KMS-11 (cell line): ENCODE measurements at regions not wholly inside any gene's neighbourhood (a gene's known extent, or its start where the extent isn't known, plus 50 kb on each side); places are given as distances from the start of the nearest gene placed in this dataset.
A peak's percentile ranks its signal among the peaks of the same experiment; 100 is the strongest.

Experiments used
- H2AFZ ChIP-seq: fragments of 200-600 bp; sonication (generic); 2 replicates; pipeline ENCODE4 v1.6.1; 2016; ENCODE audit warnings: antibody characterized with exemption, mixed run types, low read depth
- H3K27ac ChIP-seq: fragments of 200-600 bp; sonication (generic); 2 replicates; pipeline ENCODE4 v1.6.1; 2016; ENCODE audit warnings: mild to moderate bottlenecking, mixed run types
- H3K27me3 ChIP-seq: fragments of 200-600 bp; sonication (generic); 2 replicates; pipeline ENCODE4 v1.6.1; 2017; ENCODE audit warnings: mild to moderate bottlenecking, low read depth, mixed run types, moderate library complexity; ENCODE audit not compliant: insufficient read depth
- H3K36me3 ChIP-seq: fragments of 200-600 bp; sonication (generic); 2 replicates; pipeline ENCODE4 v1.6.1; 2017; ENCODE audit warnings: mild to moderate bottlenecking, mixed run types; ENCODE audit not compliant: insufficient read depth
- H3K4me1 ChIP-seq: fragments of 200-600 bp; sonication (generic); 2 replicates; pipeline ENCODE4 v1.6.1; 2016; ENCODE audit warnings: mild to moderate bottlenecking, low read depth, mixed run types; ENCODE audit not compliant: poor library complexity, severe bottlenecking
- H3K4me2 ChIP-seq: fragments of 200-600 bp; sonication (generic); 2 replicates; pipeline ENCODE4 v1.7.0; 2016; ENCODE audit warnings: mild to moderate bottlenecking, mixed run types
- H3K4me3 ChIP-seq: fragments of 200-600 bp; sonication (generic); IDR thresholded peaks from 2 replicates; pipeline ENCODE4 v1.6.1; 2017; ENCODE audit warnings: low read depth, low read length, mixed read lengths; ENCODE audit not compliant: insufficient read depth
- H3K79me2 ChIP-seq: fragments of 200-600 bp; sonication (generic); 2 replicates; pipeline ENCODE4 v1.6.1; 2016; ENCODE audit warnings: low read depth, mixed run types; ENCODE audit not compliant: insufficient read depth
- H3K9ac ChIP-seq: fragments of 200-600 bp; sonication (generic); 2 replicates; pipeline ENCODE4 v1.6.1; 2016; ENCODE audit warnings: mild to moderate bottlenecking, mixed run types
- H4K20me1 ChIP-seq: fragments of 200-600 bp; sonication (generic); 2 replicates; pipeline ENCODE4 v1.6.1; 2016; ENCODE audit warnings: mild to moderate bottlenecking, mixed run types; ENCODE audit not compliant: insufficient read depth
- CTCF ChIP-seq: fragments of 200-600 bp; sonication (generic); conservative IDR thresholded peaks from 2 replicates; pipeline ENCODE4 v1.6.1; 2017; ENCODE audit warnings: low read depth, mild to moderate bottlenecking, antibody characterized with exemption, low read length, moderate library complexity, mixed read lengths

DNA sequence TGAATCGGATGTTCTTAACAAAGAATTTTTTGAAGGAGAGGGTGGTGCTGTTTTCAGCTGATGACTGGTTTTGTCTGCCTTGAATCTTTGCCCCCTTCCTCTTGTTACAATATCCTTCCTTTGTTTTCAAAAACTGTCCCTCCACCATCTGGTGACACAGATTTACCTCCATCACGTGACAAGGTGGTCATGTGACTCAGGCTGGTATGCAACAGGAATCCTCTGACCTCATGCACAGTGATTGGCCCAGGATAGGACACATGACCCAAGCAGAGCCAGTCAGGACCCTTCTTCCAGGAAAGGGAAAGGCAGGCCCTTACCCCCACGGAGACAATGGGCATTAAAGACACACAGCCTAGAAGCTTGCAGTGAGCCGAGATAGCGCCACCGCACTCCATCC, 84.7 kb upstream of the MC3R start:
- H3K9ac ChIP-seq, result no peak overlapping the region
- H3K79me2 ChIP-seq, result no peaks in the 10 kb centered on the region
- H3K27me3 ChIP-seq, result no peaks in the 10 kb centered on the region
- H3K4me1 ChIP-seq, result no peaks in the 10 kb centered on the region
- no peak overlapping the region for H3K4me2 ChIP-seq
- H4K20me1 ChIP-seq, result no peaks in the 10 kb centered on the region
- H3K4me3 ChIP-seq, result no peak overlapping the region
- no peak for TF ChIP-seq CTCF
- no peaks in the 10 kb centered on the region for H3K36me3 ChIP-seq
- H3K27ac ChIP-seq, result no peak overlapping the region
- no peak overlapping the region for H2AFZ ChIP-seq

DNA sequence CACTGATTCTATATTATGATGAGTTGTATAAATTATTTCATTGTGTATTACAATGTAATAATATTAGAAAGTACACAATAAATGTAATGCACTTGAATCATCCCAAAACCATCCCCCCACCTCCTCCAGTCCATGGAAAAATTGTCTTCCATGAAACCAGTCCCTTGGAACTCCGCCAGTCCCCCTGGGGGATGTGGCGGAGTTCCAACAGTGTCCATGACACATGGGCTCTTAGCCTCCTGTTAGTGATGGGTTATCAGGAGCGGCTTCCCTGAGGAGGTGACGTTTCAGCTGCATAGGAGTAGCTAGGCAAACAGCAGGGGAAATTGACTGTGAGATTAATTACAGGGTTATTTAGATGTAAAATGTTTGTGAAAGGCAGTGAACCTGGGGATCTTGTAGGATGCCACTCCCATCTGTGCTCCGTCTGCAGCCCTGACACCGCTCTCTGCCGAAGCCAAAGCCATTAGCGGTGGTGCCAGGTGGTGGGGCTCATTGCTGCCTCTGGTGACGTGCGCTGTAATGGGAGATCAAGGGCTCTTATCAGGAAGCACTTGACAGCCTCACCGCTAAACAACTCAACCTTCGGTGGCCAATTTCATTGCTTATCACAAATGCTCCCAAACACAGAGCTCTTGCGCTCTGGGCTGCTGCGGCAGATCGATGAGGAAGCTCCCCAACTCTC, 81.6 kb upstream of the MC3R start:
- H3K4me1 ChIP-seq, result no peaks in the 10 kb centered on the region
- H2AFZ ChIP-seq, result no peak overlapping the region
- H3K27me3 ChIP-seq, result no peaks in the 10 kb centered on the region
- no peak overlapping the region for H3K27ac ChIP-seq
- no peak overlapping the region for H3K4me3 ChIP-seq
- H4K20me1 ChIP-seq, result no peaks in the 10 kb centered on the region
- no peaks in the 10 kb centered on the region for H3K79me2 ChIP-seq
- TF ChIP-seq CTCF, result no peak
- H3K4me2 ChIP-seq, result no peak overlapping the region
- no peak overlapping the region for H3K9ac ChIP-seq
- no peaks in the 10 kb centered on the region for H3K36me3 ChIP-seq

DNA sequence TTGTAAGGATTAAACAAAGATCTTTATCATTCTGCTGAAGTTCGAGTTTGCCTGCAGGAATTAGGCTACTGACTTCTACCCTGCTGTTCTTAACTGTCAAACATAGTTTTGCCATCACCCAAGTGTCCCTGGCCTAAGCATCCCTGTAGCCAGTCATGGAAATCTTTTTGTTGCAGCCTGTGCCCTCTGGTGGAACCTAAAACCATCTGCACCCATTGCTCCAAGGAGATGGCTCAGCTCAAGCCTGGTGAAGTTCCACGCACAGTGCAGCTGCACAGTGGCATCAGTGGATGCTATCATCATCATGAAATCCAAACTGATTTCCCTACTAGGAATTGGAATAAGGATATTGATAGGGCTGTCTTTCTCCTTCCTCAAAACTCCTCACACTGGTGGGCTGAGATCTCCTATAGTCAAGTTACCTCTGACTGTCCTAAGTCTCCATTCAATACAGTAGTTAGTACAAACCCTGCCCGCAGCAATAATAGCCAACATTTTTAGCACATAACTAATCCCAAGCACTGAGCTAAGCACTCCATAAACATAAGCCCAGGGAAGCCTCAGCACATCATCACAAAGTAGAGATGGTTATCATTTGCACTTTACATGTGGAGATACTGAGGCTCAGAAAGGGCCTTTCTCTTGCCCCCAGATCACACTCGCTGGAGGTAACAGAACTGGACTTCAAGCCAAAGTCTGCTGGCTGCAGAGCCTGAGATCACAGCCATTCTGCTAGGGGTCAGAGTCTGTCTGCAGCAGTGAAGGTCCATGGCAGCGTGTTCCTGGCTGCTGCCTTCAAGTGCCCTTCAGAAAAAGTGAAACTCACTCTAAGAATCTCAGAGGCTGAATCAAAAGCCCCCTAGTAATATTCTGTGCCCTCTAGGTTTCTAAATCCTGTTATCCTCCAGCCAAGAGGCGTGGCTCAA, 77.2 kb upstream of the MC3R start:
- Histone ChIP-seq H3K4me2 (no peak overlapping the region), H4K20me1 (no peaks in the 10 kb centered on the region), H2AFZ (no peak overlapping the region), H3K36me3 (no peaks in the 10 kb centered on the region), H3K27me3 (no peaks in the 10 kb centered on the region), H3K4me1 (no peaks in the 10 kb centered on the region), H3K27ac (no peak overlapping the region), H3K79me2 (no peaks in the 10 kb centered on the region), H3K9ac (no peak overlapping the region), H3K4me3 (no peak overlapping the region)
- peak; percentile 70 for TF ChIP-seq CTCF

DNA sequence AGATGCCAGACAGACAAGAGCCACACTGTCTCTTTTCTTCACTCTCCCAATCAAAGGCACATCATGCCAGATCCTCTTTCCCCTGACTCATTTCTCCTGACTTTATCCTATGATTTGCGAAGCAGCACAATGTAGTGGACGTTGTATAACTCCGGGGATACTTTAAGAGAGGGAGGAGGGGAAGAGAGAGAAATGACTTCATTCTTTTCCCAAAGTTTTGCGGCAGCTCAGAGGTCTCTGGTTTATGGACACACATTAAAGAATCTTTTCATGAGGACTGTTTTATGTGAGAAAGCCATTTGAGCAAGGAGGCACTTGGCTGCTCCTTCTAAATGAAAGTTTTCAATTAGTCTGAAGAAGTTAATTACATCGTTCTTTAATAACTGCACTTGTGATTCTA, 75.1 kb upstream of the MC3R start:
- Histone ChIP-seq H3K36me3 (no peaks in the 10 kb centered on the region), H3K79me2 (no peaks in the 10 kb centered on the region), H2AFZ (no peak overlapping the region), H3K4me1 (no peaks in the 10 kb centered on the region), H4K20me1 (no peaks in the 10 kb centered on the region), H3K27me3 (no peaks in the 10 kb centered on the region), H3K4me3 (no peak overlapping the region), H3K27ac (no peak overlapping the region), H3K9ac (no peak overlapping the region), H3K4me2 (no peak overlapping the region)
- TF ChIP-seq CTCF, result no peak
